H9 (cell line): ENCODE measurements at regions not wholly inside any gene's neighbourhood (a gene's known extent, or its start where the extent isn't known, plus 50 kb on each side); places are given as distances from the start of the nearest gene placed in this dataset.

Experiments used
- DNase-seq: peaks from one replicate; pipeline ENCODE4 v3.0.0-alpha.2; 2017
- H2AFZ ChIP-seq: one replicate; pipeline ENCODE4 v1.6.1; 2013; ENCODE audit warnings: mild to moderate bottlenecking, low read length, control low read depth, moderate library complexity
- H2AK5ac ChIP-seq: 2 replicates; pipeline ENCODE4 v1.6.1; 2013; ENCODE audit warnings: low read length, control low read depth, mixed read lengths; ENCODE audit not compliant: insufficient read length
- H2BK120ac ChIP-seq: one replicate; pipeline ENCODE4 v1.6.1; 2013; ENCODE audit warnings: low read depth, mild to moderate bottlenecking, low read length, control low read depth, inconsistent platforms; ENCODE audit not compliant: poor library complexity, severe bottlenecking
- H2BK12ac ChIP-seq: 2 replicates; pipeline ENCODE4 v1.6.1; 2013; ENCODE audit warnings: low read length, control low read depth, mixed read lengths, low read depth; ENCODE audit not compliant: insufficient read length
- H2BK15ac ChIP-seq: 2 replicates; pipeline ENCODE4 v1.6.1; 2013; ENCODE audit warnings: low read depth, low read length, control low read depth
- H2BK20ac ChIP-seq: one replicate; pipeline ENCODE4 v1.6.1; 2013; ENCODE audit warnings: low read depth, mild to moderate bottlenecking, low read length, control low read depth, inconsistent platforms; ENCODE audit not compliant: poor library complexity, severe bottlenecking
- H2BK5ac ChIP-seq: 2 replicates; pipeline ENCODE4 v1.6.1; 2013; ENCODE audit warnings: low read length, control low read depth, mixed read lengths; ENCODE audit not compliant: insufficient read length
- H3K14ac ChIP-seq: 2 replicates; pipeline ENCODE4 v1.6.1; 2013; ENCODE audit warnings: low read length, control low read depth; ENCODE audit not compliant: insufficient read depth
- H3K18ac ChIP-seq: 2 replicates; pipeline ENCODE4 v1.6.1; 2013; ENCODE audit warnings: low read depth, mild to moderate bottlenecking, mixed read lengths, low read length, control low read depth; ENCODE audit not compliant: insufficient read length
- H3K23ac ChIP-seq: 2 replicates; pipeline ENCODE4 v1.6.1; 2013; ENCODE audit warnings: low read length, control low read depth, mixed read lengths, low read depth; ENCODE audit not compliant: insufficient read length
- H3K23me2 ChIP-seq: 2 replicates; pipeline ENCODE4 v1.6.1; 2013; ENCODE audit warnings: low read depth, mild to moderate bottlenecking, mixed read lengths, low read length, control low read depth; ENCODE audit not compliant: insufficient read length, poor library complexity, severe bottlenecking
- H3K27ac ChIP-seq: 2 replicates; pipeline ENCODE4 v1.5.1; 2013; ENCODE audit warnings: low read length, control low read depth, mixed read lengths, low read depth; ENCODE audit not compliant: insufficient read length
- H3K27me3 ChIP-seq: 2 replicates; pipeline ENCODE4 v1.6.1; 2013; ENCODE audit warnings: low read length, control low read depth, inconsistent platforms; ENCODE audit not compliant: insufficient read depth
- H3K4ac ChIP-seq: 2 replicates; pipeline ENCODE4 v1.6.1; 2013; ENCODE audit warnings: low read depth, mild to moderate bottlenecking, control low read depth, inconsistent platforms, low read length, moderate library complexity
- H3K4me1 ChIP-seq: 2 replicates; pipeline ENCODE4 v1.6.1; 2013; ENCODE audit warnings: low read length, control low read depth, inconsistent platforms; ENCODE audit not compliant: insufficient read depth
- H3K4me2 ChIP-seq: 2 replicates; pipeline ENCODE4 v1.6.1; 2013; ENCODE audit warnings: low read length, control low read depth, mixed read lengths; ENCODE audit not compliant: insufficient read length, insufficient read depth
- H3K56ac ChIP-seq: 2 replicates; pipeline ENCODE4 v1.6.1; 2013; ENCODE audit warnings: low read depth, mild to moderate bottlenecking, mixed read lengths, low read length, control low read depth; ENCODE audit not compliant: insufficient read length
- H3K79me1 ChIP-seq: 2 replicates; pipeline ENCODE4 v1.6.1; 2013; ENCODE audit warnings: low read depth, mild to moderate bottlenecking, moderate library complexity, low read length, control low read depth, inconsistent platforms; ENCODE audit not compliant: insufficient read depth, poor library complexity, severe bottlenecking
- H3K79me2 ChIP-seq: 2 replicates; pipeline ENCODE4 v1.6.1; 2013; ENCODE audit warnings: low read length, control low read depth, inconsistent platforms; ENCODE audit not compliant: insufficient read depth
- H3K9ac ChIP-seq: 2 replicates; pipeline ENCODE4 v1.6.1; 2013; ENCODE audit warnings: low read length, control low read depth, mixed read lengths; ENCODE audit not compliant: insufficient read length; ENCODE audit errors: extremely low read depth
- H3K9me3 ChIP-seq: one replicate; pipeline ENCODE4 v1.6.1; 2013; ENCODE audit warnings: low read depth, low read length, inconsistent platforms; ENCODE audit not compliant: control insufficient read depth
- H3T11ph ChIP-seq: one replicate; pipeline ENCODE4 v1.6.1; 2013; ENCODE audit warnings: mild to moderate bottlenecking, low read length, control low read depth, inconsistent platforms
- H4K20me1 ChIP-seq: one replicate; pipeline ENCODE4 v1.6.1; 2013; ENCODE audit not compliant: control insufficient read depth, insufficient read length, insufficient read depth
- H4K5ac ChIP-seq: 2 replicates; pipeline ENCODE4 v1.6.1; 2013; ENCODE audit warnings: low read depth, mild to moderate bottlenecking, mixed read lengths, low read length, control low read depth; ENCODE audit not compliant: insufficient read length
- H4K8ac ChIP-seq: replicated peaks from 2 replicates; pipeline ENCODE4 v1.6.1; 2013; ENCODE audit warnings: low read length, control low read depth, mixed read lengths, low read depth; ENCODE audit not compliant: insufficient read length
- H4K91ac ChIP-seq: 2 replicates; pipeline ENCODE4 v1.6.1; 2013; ENCODE audit warnings: low read depth, mild to moderate bottlenecking, moderate library complexity, mixed read lengths, low read length, control low read depth; ENCODE audit not compliant: insufficient read length
- H3K27ac Mint-ChIP-seq, 3 experiments: 2 replicates in 2 of 3; 3 replicates in 1 of 3; pipeline ENCODE4 v1.8.0; 2020 to 2021; ENCODE audit warnings: mixed read lengths in 3 of 3, mild to moderate bottlenecking in 1 of 3, moderate library complexity in 1 of 3
- H3K27me3 Mint-ChIP-seq: 2 replicates; pipeline ENCODE4 v1.8.0; 2021; ENCODE audit warnings: low read depth, mild to moderate bottlenecking, moderate library complexity, mixed read lengths
- H3K36me3 Mint-ChIP-seq, 3 experiments: 2 replicates in 2 of 3; 3 replicates in 1 of 3; pipeline ENCODE4 v1.8.0; 2020 to 2021; ENCODE audit warnings: low read depth in 3 of 3, mixed read lengths in 3 of 3; ENCODE audit not compliant: insufficient read depth in 1 of 3
- H3K4me1 Mint-ChIP-seq, 2 experiments: 2 replicates each; pipeline ENCODE4 v1.8.0; 2020; ENCODE audit warnings: mixed read lengths in 2 of 2
- H3K4me3 Mint-ChIP-seq, 2 experiments: 2 replicates in 1 of 2; 3 replicates in 1 of 2; pipeline ENCODE4 v1.8.0; 2020 to 2021; ENCODE audit warnings: mild to moderate bottlenecking in 2 of 2, mixed read lengths in 2 of 2, moderate library complexity in 1 of 2
- H3K9me3 Mint-ChIP-seq, 2 experiments: 2 replicates in 1 of 2; 3 replicates in 1 of 2; pipeline ENCODE4 v1.8.0; 2020; ENCODE audit warnings: mild to moderate bottlenecking in 2 of 2, mixed read lengths in 2 of 2, moderate library complexity in 1 of 2
- CTCF ChIP-seq: fragments of 200-600 bp; sonication (generic); conservative IDR thresholded peaks from 3 replicates; pipeline ENCODE4 v1.8.0; 2021; ENCODE audit warnings: antibody characterized with exemption, mild to moderate bottlenecking
- WGBS: extraction: QIAGEN DNeasy Blood & Tissue Kit; methylation state at CpG from one replicate; pipeline ENCODE4 v1.1.7; 2013; ENCODE audit warnings: missing lambda C conversion rate, low lambda C conversion rate, mixed read lengths; ENCODE audit not compliant: insufficient read length; ENCODE audit errors: extremely low coverage; 5-methylcytosine and 5-hydroxymethylcytosine counted together

- Histone ChIP-seq H3K27me3 (no peaks in the 10 kb centered on the region), H2BK20ac (no peak overlapping the region), H3K79me2 (no peaks in the 10 kb centered on the region), H3K23me2 (no peaks in the 10 kb centered on the region), H4K91ac (no peak overlapping the region), H3K23ac (no peak overlapping the region), H2AK5ac (no peak overlapping the region), H4K8ac (no peak overlapping the region), H3K14ac (no peak overlapping the region), H3K4me1 (no peaks in the 10 kb centered on the region), H3K27ac (no peak overlapping the region), H2AFZ (no peak overlapping the region), H3K9me3 (no peaks in the 10 kb centered on the region), H3K56ac (no peak overlapping the region), H2BK15ac (no peak overlapping the region), H3K79me1 (no peaks in the 10 kb centered on the region), H4K5ac (no peak overlapping the region), H3K4ac (no peak overlapping the region), H3K18ac (no peak overlapping the region), H3K9ac (no peak overlapping the region), H2BK5ac (no peak overlapping the region), H4K20me1 (no peaks in the 10 kb centered on the region), H3T11ph (no peak overlapping the region), H2BK12ac (no peak overlapping the region), H3K4me2 (no peak overlapping the region), H2BK120ac (no peak overlapping the region)
- H3K4me3 Mint-ChIP-seq = no peak overlapping the region
- no peak for DNase-seq
- WGBS = no CpG with 5 or more reads among the region's 5 CpGs
- peaks cover 12 to 16% of the 10 kb centered on the region in 2 experiments; a peak in 3 of 4 replicates for H3K4me1 Mint-ChIP-seq
- TF ChIP-seq CTCF = no peak
- H3K27ac Mint-ChIP-seq = no peak overlapping the region
- no peaks in the 10 kb centered on the region for H3K36me3 Mint-ChIP-seq
- H3K27me3 Mint-ChIP-seq = no peaks in the 10 kb centered on the region
- no peaks in the 10 kb centered on the region for H3K9me3 Mint-ChIP-seq
Observed at GRCh38 chr9:752201-752600, 89.3 kb upstream of the DMRT1 start.
